HEK293T (cell line): ENCODE measurements at regions not wholly inside any gene's neighbourhood (a gene's known extent, or its start where the extent isn't known, plus 50 kb on each side); places are given as distances from the start of the nearest gene placed in this dataset.
A peak's percentile ranks its signal among the peaks of the same experiment; 100 is the strongest.

Experiments used
- CTCF ChIA-PET: fragments of 350-600 bp; formaldehyde crosslinking; extraction: SDS; loops from one replicate; lab custom pipeline; 2021; ENCODE audit warnings: antibody characterized with exemption, inconsistent platforms; lab: Yijun Ruan, JAX
- POLR2A ChIA-PET: fragments of 350-600 bp; formaldehyde crosslinking; extraction: SDS; loops from one replicate; lab custom pipeline; 2020; ENCODE audit warnings: antibody characterized with exemption, inconsistent platforms; lab: Yijun Ruan, JAX
- DNase-seq: peaks from one replicate; pipeline ENCODE4 v3.0.0; 2012; ENCODE audit warnings: mixed read lengths; ENCODE audit errors: extremely low spot score
- ARNT ChIP-seq: fragments of 450-650 bp; IDR thresholded peaks from 2 replicates; pipeline ENCODE4 v1.6.1; 2017; ENCODE audit warnings: mild to moderate bottlenecking
- BHLHE40 ChIP-seq: fragments of 450-650 bp; IDR thresholded peaks from 2 replicates; pipeline ENCODE4 v1.6.1; 2016; ENCODE audit warnings: mild to moderate bottlenecking, moderate library complexity, borderline replicate concordance
- CTBP1 ChIP-seq: fragments of 450-650 bp; IDR thresholded peaks from 2 replicates; pipeline ENCODE4 v1.6.1; 2016; ENCODE audit warnings: borderline replicate concordance
- ELF4 ChIP-seq: fragments of 450-650 bp; IDR thresholded peaks from 2 replicates; pipeline ENCODE4 v1.6.1; 2017; ENCODE audit warnings: antibody characterized with exemption
- FOXA1 ChIP-seq: fragments of 450-650 bp; IDR thresholded peaks from 2 replicates; pipeline ENCODE4 v1.6.1; 2016; ENCODE audit warnings: mild to moderate bottlenecking
- FOXK2 ChIP-seq: fragments of 450-650 bp; IDR thresholded peaks from 2 replicates; pipeline ENCODE4 v1.6.1; 2016; ENCODE audit warnings: mild to moderate bottlenecking
- FOXM1 ChIP-seq: fragments of 450-650 bp; IDR thresholded peaks from 2 replicates; pipeline ENCODE4 v1.6.1; 2017; ENCODE audit warnings: mild to moderate bottlenecking, borderline replicate concordance
- HDGF ChIP-seq: fragments of 450-650 bp; IDR thresholded peaks from 2 replicates; pipeline ENCODE4 v1.6.1; 2017; ENCODE audit warnings: antibody characterized with exemption, borderline replicate concordance
- L3MBTL2 ChIP-seq: fragments of 450-650 bp; conservative IDR thresholded peaks from 2 replicates; pipeline ENCODE4 v1.6.1; 2016; ENCODE audit warnings: mild to moderate bottlenecking
- LEF1 ChIP-seq: fragments of 450-650 bp; IDR thresholded peaks from 2 replicates; pipeline ENCODE4 v1.6.1; 2017; ENCODE audit warnings: mild to moderate bottlenecking, borderline replicate concordance
- NFRKB ChIP-seq: fragments of 450-650 bp; IDR thresholded peaks from 2 replicates; pipeline ENCODE4 v1.6.1; 2016; ENCODE audit warnings: mild to moderate bottlenecking, moderate library complexity
- PKNOX1 ChIP-seq: fragments of 450-650 bp; IDR thresholded peaks from 2 replicates; pipeline ENCODE4 v1.6.1; 2016
- SP1 ChIP-seq: fragments of 450-650 bp; IDR thresholded peaks from 2 replicates; pipeline ENCODE4 v1.6.1; 2017
- SUZ12 ChIP-seq: fragments of 450-650 bp; IDR thresholded peaks from 2 replicates; pipeline ENCODE4 v1.6.1; 2016; ENCODE audit warnings: mild to moderate bottlenecking
- TARDBP ChIP-seq: fragments of 450-650 bp; IDR thresholded peaks from 2 replicates; pipeline ENCODE4 v1.6.1; 2016
- ZNF384 ChIP-seq: fragments of 450-650 bp; IDR thresholded peaks from 2 replicates; pipeline ENCODE4 v1.6.1; 2016

GRCh38 chr1:234776876-234777855, 167.2 kb upstream of the IRF2BP2 start:
- ChIA-PET POLR2A (no interaction called here), CTCF (no interaction called here)
- TF ChIP-seq SP1, result no peak
- TF ChIP-seq FOXM1, result no peak
- no peak for TF ChIP-seq FOXA1
- TF ChIP-seq LEF1, result no peak
- no peak for TF ChIP-seq NFRKB
- no peak for TF ChIP-seq FOXK2
- TF ChIP-seq SUZ12, result no peak
- TF ChIP-seq TARDBP, result no peak
- TF ChIP-seq HDGF, result no peak
- TF ChIP-seq ZNF384, result no peak
- no peak for TF ChIP-seq BHLHE40
- TF ChIP-seq PKNOX1, result no peak
- TF ChIP-seq ELF4, result no peak
- TF ChIP-seq L3MBTL2, result no peak
- TF ChIP-seq CTBP1, result no peak
- no peak for TF ChIP-seq ARNT
- peak; percentile 27 for DNase-seq

- ChIA-PET POLR2A (no interaction called here), CTCF (no interaction called here)
- no peak for DNase-seq
- TF ChIP-seq BHLHE40, result no peak
- TF ChIP-seq HDGF, result no peak
- no peak for TF ChIP-seq CTBP1
- no peak for TF ChIP-seq ARNT
- TF ChIP-seq SP1, result no peak
- no peak for TF ChIP-seq SUZ12
- TF ChIP-seq TARDBP, result no peak
- no peak for TF ChIP-seq FOXK2
These were observed 166.4 kb upstream of the IRF2BP2 start for GRCh38 chr1:234776256-234776875.

GRCh38 chr1:234775477-234776246, 165.7 kb upstream of the IRF2BP2 start:
- DNase-seq, result no peak
- POLR2A ChIA-PET, result no interaction called here
- CTCF ChIA-PET, result no interaction called here
- TF ChIP-seq FOXA1 (no peak), ZNF384 (no peak), CTBP1 (no peak), PKNOX1 (no peak), HDGF (no peak), FOXK2 (no peak), ELF4 (no peak), FOXM1 (no peak), BHLHE40 (no peak), TARDBP (no peak), NFRKB (no peak), SP1 (no peak), ARNT (no peak), SUZ12 (no peak), LEF1 (no peak), L3MBTL2 (no peak)

- ChIA-PET POLR2A (no interaction called here), CTCF (no interaction called here)
- no peak for DNase-seq
- TF ChIP-seq ARNT (no peak), FOXK2 (no peak), BHLHE40 (no peak), PKNOX1 (no peak), TARDBP (no peak), SP1 (no peak), SUZ12 (no peak), NFRKB (no peak), ELF4 (no peak), L3MBTL2 (no peak), HDGF (no peak), LEF1 (no peak)
These were observed 165.0 kb upstream of the IRF2BP2 start for GRCh38 chr1:234774971-234775370.

- ChIA-PET POLR2A (interaction anchor here (0.6 kb wide), 1 partner anchor 162 kb away, joined by 4 read pairs; no protein-coding TSS in a partner anchor), CTCF (interaction anchor here (0.6 kb wide), 1 partner anchor 433 kb away, joined by 4 read pairs; no protein-coding TSS in a partner anchor)
- DNase-seq, result no peak
- no peak for TF ChIP-seq FOXK2
- TF ChIP-seq ARNT, result no peak
These were observed 164.1 kb upstream of the IRF2BP2 start for GRCh38 chr1:234773936-234774677.
